ENCODE measurements at regions not wholly inside any gene's neighbourhood (a gene's known extent, or its start where the extent isn't known, plus 50 kb on each side); places are given as distances from the start of the nearest gene placed in this dataset.

DNA sequence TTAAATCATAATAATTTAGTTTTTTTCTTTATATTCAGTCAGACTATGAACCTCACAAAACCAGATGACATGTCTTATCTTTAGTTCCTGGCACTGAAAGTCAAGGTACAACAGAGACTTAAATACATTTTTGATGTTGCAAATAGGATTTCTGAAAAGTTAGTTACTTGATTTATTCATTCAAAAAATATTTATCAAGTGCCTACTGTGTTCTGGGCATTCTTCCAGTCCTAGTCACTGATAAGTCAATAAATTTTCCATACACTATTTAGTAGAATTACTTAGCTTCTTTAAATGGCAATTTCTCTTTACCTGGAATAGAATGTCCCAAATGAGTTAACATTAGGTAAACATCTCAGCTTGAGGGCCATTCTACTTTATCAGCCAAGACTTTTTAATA, 938.3 kb upstream of the PCDH9 start:
- Histone ChIP-seq H3K4me1 (ENCODE audit: control insufficient read depth in 4 of 4, insufficient read depth in 4 of 4, low read length in 3 of 4) (no peaks in the 10 kb centered on the region), H3K27me3 (ENCODE audit: control insufficient read depth in 4 of 4, insufficient read depth in 4 of 4, low read length in 3 of 4) (no peaks in the 10 kb centered on the region), H3K4me3 (ENCODE audit: low read depth in 1 of 3, low read length in 3 of 3) (no peak overlapping the region), H3K27ac (ENCODE audit: low read depth in 1 of 2, low read length in 2 of 2) (no peak overlapping the region), H3K9ac (ENCODE audit: low read depth in 1 of 2, low read length in 2 of 2) (no peak overlapping the region), H3K9me3 (ENCODE audit: control insufficient read depth in 4 of 4, low read length in 3 of 4) (peaks cover 0 to 2% (median 0%) of the 10 kb centered on the region in 4 donors), H3K36me3 (ENCODE audit: control insufficient read depth in 4 of 4, insufficient read depth in 3 of 4, low read depth in 1 of 4, low read length in 3 of 4) (peaks cover 0 to 4% (median 0%) of the 10 kb centered on the region in 4 donors)
- no peak for DNase-seq (ENCODE audit: low spot score)
- no peak for TF ChIP-seq RAD21 (IDR thresholded peaks at IDR 0.05)
- no peak for TF ChIP-seq SP1 (IDR thresholded peaks at IDR 0.05)
- TF ChIP-seq HNF4A (conservative IDR thresholded peaks at IDR 0.05) = no peak
- TF ChIP-seq, protein P1, sequence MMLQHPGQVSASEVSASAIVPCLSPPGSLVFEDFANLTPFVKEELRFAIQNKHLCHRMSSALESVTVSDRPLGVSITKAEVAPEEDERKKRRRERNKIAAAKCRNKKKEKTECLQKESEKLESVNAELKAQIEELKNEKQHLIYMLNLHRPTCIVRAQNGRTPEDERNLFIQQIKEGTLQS (IDR thresholded peaks at IDR 0.05) = no peak
- no peak for TF ChIP-seq FOXA1 (IDR thresholded peaks at IDR 0.05)
- TF ChIP-seq GABPA (IDR thresholded peaks at IDR 0.05 in 1 of 2, conservative IDR thresholded peaks at IDR 0.05 in 1 of 2) = no peak
- TF ChIP-seq HNF4G (IDR thresholded peaks at IDR 0.05) = no peak
- no peak for TF ChIP-seq FOXA2 (IDR thresholded peaks at IDR 0.05)
- TF ChIP-seq RXRA (IDR thresholded peaks at IDR 0.05) = no peak
- TF ChIP-seq NR2F2 (IDR thresholded peaks at IDR 0.05) = no peak
- TF ChIP-seq, protein P2, sequence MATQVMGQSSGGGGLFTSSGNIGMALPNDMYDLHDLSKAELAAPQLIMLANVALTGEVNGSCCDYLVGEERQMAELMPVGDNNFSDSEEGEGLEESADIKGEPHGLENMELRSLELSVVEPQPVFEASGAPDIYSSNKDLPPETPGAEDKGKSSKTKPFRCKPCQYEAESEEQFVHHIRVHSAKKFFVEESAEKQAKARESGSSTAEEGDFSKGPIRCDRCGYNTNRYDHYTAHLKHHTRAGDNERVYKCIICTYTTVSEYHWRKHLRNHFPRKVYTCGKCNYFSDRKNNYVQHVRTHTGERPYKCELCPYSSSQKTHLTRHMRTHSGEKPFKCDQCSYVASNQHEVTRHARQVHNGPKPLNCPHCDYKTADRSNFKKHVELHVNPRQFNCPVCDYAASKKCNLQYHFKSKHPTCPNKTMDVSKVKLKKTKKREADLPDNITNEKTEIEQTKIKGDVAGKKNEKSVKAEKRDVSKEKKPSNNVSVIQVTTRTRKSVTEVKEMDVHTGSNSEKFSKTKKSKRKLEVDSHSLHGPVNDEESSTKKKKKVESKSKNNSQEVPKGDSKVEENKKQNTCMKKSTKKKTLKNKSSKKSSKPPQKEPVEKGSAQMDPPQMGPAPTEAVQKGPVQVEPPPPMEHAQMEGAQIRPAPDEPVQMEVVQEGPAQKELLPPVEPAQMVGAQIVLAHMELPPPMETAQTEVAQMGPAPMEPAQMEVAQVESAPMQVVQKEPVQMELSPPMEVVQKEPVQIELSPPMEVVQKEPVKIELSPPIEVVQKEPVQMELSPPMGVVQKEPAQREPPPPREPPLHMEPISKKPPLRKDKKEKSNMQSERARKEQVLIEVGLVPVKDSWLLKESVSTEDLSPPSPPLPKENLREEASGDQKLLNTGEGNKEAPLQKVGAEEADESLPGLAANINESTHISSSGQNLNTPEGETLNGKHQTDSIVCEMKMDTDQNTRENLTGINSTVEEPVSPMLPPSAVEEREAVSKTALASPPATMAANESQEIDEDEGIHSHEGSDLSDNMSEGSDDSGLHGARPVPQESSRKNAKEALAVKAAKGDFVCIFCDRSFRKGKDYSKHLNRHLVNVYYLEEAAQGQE (IDR thresholded peaks at IDR 0.05) = no peak
- TF ChIP-seq, protein P3, sequence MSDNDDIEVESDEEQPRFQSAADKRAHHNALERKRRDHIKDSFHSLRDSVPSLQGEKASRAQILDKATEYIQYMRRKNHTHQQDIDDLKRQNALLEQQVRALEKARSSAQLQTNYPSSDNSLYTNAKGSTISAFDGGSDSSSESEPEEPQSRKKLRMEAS (IDR thresholded peaks at IDR 0.05) = no peak

DNA sequence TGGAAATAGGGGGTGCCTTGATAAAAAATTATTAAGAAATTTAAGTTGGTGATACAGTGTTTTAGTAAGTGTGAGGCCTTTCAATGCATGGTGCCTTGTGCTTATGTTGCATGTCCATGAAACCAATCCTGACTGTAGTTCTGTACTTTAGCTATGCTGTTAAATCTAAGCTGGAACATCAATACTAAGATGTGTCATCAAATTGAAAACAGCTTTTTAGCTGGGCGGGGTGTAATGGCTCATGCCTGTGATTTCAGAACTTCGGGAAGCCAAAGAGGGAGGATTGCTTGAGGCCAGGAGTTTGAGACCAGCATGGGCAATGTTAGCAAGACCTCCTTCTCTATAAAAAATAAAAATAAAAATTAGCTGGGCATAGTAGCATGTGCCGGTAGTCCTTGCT, 930.3 kb upstream of the PCDH9 start:
- 79% methylated on average over 3 of the region's 3 CpGs for WGBS

More for the DNA sequence above, 930.3 kb upstream of the PCDH9 start:
- Histone ChIP-seq H3K36me3 (ENCODE audit: control insufficient read depth in 4 of 4, insufficient read depth in 3 of 4, low read depth in 1 of 4, low read length in 3 of 4) (no peaks in the 10 kb centered on the region), H3K9me3 (ENCODE audit: control insufficient read depth in 4 of 4, low read length in 3 of 4) (no peaks in the 10 kb centered on the region), H3K9ac (ENCODE audit: low read depth in 1 of 2, low read length in 2 of 2) (no peak overlapping the region), H3K4me1 (ENCODE audit: control insufficient read depth in 4 of 4, insufficient read depth in 4 of 4, low read length in 3 of 4) (no peaks in the 10 kb centered on the region), H3K27ac (ENCODE audit: low read depth in 1 of 2, low read length in 2 of 2) (no peak overlapping the region), H3K27me3 (ENCODE audit: control insufficient read depth in 4 of 4, insufficient read depth in 4 of 4, low read length in 3 of 4) (no peaks in the 10 kb centered on the region), H3K4me3 (ENCODE audit: low read depth in 1 of 3, low read length in 3 of 3) (no peak overlapping the region)
- DNase-seq (ENCODE audit: low spot score) = no peak
- TF ChIP-seq HNF4G (IDR thresholded peaks at IDR 0.05) = no peak
- TF ChIP-seq, protein P1 (IDR thresholded peaks at IDR 0.05) = no peak
- TF ChIP-seq, protein P4, sequence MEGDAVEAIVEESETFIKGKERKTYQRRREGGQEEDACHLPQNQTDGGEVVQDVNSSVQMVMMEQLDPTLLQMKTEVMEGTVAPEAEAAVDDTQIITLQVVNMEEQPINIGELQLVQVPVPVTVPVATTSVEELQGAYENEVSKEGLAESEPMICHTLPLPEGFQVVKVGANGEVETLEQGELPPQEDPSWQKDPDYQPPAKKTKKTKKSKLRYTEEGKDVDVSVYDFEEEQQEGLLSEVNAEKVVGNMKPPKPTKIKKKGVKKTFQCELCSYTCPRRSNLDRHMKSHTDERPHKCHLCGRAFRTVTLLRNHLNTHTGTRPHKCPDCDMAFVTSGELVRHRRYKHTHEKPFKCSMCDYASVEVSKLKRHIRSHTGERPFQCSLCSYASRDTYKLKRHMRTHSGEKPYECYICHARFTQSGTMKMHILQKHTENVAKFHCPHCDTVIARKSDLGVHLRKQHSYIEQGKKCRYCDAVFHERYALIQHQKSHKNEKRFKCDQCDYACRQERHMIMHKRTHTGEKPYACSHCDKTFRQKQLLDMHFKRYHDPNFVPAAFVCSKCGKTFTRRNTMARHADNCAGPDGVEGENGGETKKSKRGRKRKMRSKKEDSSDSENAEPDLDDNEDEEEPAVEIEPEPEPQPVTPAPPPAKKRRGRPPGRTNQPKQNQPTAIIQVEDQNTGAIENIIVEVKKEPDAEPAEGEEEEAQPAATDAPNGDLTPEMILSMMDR (IDR thresholded peaks at IDR 0.05; ENCODE audit: low read depth, low read length, missing input control) = no peak
- no peak for TF ChIP-seq TAF1 (conservative IDR thresholded peaks at IDR 0.05)
- TF ChIP-seq HNF4A (conservative IDR thresholded peaks at IDR 0.05) = no peak
- no peak for TF ChIP-seq YY1 (IDR thresholded peaks at IDR 0.05)
- TF ChIP-seq NR2F2 (IDR thresholded peaks at IDR 0.05) = no peak
- no peak for TF ChIP-seq RAD21 (IDR thresholded peaks at IDR 0.05)
- TF ChIP-seq, protein P5, sequence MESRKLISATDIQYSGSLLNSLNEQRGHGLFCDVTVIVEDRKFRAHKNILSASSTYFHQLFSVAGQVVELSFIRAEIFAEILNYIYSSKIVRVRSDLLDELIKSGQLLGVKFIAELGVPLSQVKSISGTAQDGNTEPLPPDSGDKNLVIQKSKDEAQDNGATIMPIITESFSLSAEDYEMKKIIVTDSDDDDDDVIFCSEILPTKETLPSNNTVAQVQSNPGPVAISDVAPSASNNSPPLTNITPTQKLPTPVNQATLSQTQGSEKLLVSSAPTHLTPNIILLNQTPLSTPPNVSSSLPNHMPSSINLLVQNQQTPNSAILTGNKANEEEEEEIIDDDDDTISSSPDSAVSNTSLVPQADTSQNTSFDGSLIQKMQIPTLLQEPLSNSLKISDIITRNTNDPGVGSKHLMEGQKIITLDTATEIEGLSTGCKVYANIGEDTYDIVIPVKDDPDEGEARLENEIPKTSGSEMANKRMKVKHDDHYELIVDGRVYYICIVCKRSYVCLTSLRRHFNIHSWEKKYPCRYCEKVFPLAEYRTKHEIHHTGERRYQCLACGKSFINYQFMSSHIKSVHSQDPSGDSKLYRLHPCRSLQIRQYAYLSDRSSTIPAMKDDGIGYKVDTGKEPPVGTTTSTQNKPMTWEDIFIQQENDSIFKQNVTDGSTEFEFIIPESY (IDR thresholded peaks at IDR 0.05) = no peak
- no peak for TF ChIP-seq GABPA (IDR thresholded peaks at IDR 0.05 in 1 of 2, conservative IDR thresholded peaks at IDR 0.05 in 1 of 2)
- TF ChIP-seq, protein P3 (IDR thresholded peaks at IDR 0.05) = no peak
- TF ChIP-seq FOXA1 (IDR thresholded peaks at IDR 0.05) = no peak
- no peak for TF ChIP-seq RXRA (IDR thresholded peaks at IDR 0.05)
- no peak for TF ChIP-seq EGR1 (IDR thresholded peaks at IDR 0.05; ENCODE audit: low read depth in 2 of 2)
- TF ChIP-seq, protein P2 (IDR thresholded peaks at IDR 0.05) = no peak
- TF ChIP-seq SP1 (IDR thresholded peaks at IDR 0.05) = no peak
